ENCODE measurements at regions not wholly inside any gene's neighbourhood (a gene's known extent, or its start where the extent isn't known, plus 50 kb on each side); places are given as distances from the start of the nearest gene placed in this dataset.

GRCh38 chr12:115336506-115336905, 652.5 kb upstream of the TBX3 start:
- TF ChIP-seq RAD21 (conservative IDR thresholded peaks at IDR 0.05 in 1 of 2, IDR thresholded peaks at IDR 0.05 in 1 of 2): no peak
- TF ChIP-seq CTCF (IDR thresholded peaks at IDR 0.05): no peak
- no peak for TF ChIP-seq POLR2A (IDR thresholded peaks at IDR 0.05; ENCODE audit: low read length)
- no peak for TF ChIP-seq EHMT2 (IDR thresholded peaks at IDR 0.05; ENCODE audit: low read depth)
- TF ChIP-seq PHF8 (IDR thresholded peaks at IDR 0.05; ENCODE audit: borderline replicate concordance, low read depth): no peak

All from A549 (cell line).